ENCODE measurements at regions not wholly inside any gene's neighbourhood (a gene's known extent, or its start where the extent isn't known, plus 50 kb on each side); places are given as distances from the start of the nearest gene placed in this dataset.

DNA sequence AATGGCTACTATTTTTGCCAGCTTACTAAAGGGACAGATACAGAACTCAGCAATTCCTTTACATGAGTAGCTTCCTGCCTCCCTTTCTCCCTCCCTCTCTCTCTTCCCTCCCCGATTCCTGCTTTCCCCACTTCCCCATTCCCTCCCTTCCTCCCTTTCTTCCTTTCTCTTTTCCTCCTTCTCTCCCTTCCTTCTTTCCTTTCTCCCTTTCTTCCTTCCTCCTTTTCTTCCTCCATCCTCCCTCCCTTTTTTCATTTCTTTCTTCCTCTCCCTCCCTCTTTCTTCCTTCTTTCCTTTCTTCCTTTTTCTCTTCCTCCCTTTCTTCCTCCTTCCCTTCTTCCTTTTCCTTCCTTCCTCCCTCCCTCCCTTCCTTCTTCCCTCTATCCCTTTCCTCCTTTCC, 178.1 kb downstream of the RNF144B start:
- Mint-ChIP-seq H3K4me3 (no peak overlapping the region), H3K9me3 (no peaks in the 10 kb centered on the region), H3K4me1 (no peaks in the 10 kb centered on the region), H3K36me3 (ENCODE audit: low read depth) (no peaks in the 10 kb centered on the region), H3K27ac (no peak overlapping the region), H3K27me3 (peaks cover 20% of the 10 kb centered on the region)
- ATAC-seq (replicated peaks): no peak

DNA sequence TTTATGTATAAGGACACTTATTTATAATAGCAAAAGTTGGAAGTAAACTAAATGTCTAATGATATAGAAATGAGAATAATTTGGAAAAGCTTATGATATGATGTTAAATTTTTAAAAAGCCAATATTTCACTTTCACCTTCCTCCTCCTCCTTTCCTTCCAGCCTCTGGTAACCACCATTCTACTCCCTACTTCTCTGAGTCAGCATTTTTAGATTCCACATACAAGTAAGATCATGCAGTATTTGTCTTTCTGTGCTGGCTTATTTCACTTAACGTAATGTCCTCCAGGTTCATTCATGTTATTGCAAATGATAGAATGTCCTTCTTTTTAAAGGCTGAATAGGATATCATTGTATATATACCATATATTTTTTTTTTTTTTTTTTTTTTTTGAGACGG, 180.2 kb downstream of the RNF144B start:
- peaks cover 17% of the 10 kb centered on the region for H3K27me3 Mint-ChIP-seq
- H3K9me3 Mint-ChIP-seq: no peaks in the 10 kb centered on the region
- H3K4me1 Mint-ChIP-seq: no peaks in the 10 kb centered on the region
- ATAC-seq (replicated peaks): no peak
- H3K27ac Mint-ChIP-seq: no peak overlapping the region
- no peaks in the 10 kb centered on the region for H3K36me3 Mint-ChIP-seq (ENCODE audit: low read depth)
- H3K4me3 Mint-ChIP-seq: no peak overlapping the region

DNA sequence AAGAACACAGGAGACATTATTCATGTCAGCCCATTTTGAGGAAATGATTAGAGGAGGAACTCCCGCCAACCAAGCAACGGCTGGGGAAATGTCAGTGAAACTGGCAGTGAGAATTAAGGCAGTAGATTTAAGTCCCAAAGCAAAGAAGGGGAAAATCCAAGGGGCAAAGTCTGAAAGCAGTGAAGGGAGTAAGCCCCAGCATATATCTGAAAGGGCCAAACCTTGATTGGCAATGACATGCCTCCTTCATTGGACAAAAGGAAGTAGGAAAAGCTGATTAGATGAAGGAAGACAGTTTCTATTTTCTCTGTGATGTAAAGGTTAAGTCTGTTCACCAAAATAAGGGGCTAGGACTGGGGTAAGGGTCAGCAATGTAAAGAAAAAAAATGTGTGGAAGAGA, 190.3 kb downstream of the RNF144B start:
- Mint-ChIP-seq H3K9me3 (no peaks in the 10 kb centered on the region), H3K4me3 (no peak overlapping the region), H3K36me3 (ENCODE audit: low read depth) (no peaks in the 10 kb centered on the region), H3K27me3 (peaks cover 20% of the 10 kb centered on the region), H3K27ac (no peak overlapping the region), H3K4me1 (no peaks in the 10 kb centered on the region)
- no peak for ATAC-seq (replicated peaks)

DNA sequence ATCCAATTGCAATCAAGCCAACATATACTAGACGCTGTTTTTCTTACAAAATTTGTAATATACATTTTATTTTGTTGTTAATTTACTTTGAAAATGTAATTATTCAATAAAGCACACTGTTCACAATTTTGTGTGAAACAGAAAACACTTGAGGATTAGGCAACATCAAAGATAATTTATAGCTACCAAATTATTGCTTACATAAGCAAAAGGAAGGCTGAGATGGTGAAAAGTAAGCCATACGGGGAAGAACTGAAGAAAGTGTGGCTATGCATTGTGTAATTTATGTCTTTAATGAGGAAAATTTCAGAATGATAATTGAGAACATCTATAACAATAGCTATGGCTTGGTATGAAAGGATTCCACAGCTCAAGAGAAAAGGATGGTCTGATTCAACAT, 192.0 kb downstream of the RNF144B start:
- Mint-ChIP-seq H3K4me1 (no peaks in the 10 kb centered on the region), H3K9me3 (no peaks in the 10 kb centered on the region), H3K4me3 (no peak overlapping the region), H3K36me3 (ENCODE audit: low read depth) (no peaks in the 10 kb centered on the region), H3K27ac (no peak overlapping the region), H3K27me3 (peaks cover 27% of the 10 kb centered on the region)
- no peak for ATAC-seq (replicated peaks)

DNA sequence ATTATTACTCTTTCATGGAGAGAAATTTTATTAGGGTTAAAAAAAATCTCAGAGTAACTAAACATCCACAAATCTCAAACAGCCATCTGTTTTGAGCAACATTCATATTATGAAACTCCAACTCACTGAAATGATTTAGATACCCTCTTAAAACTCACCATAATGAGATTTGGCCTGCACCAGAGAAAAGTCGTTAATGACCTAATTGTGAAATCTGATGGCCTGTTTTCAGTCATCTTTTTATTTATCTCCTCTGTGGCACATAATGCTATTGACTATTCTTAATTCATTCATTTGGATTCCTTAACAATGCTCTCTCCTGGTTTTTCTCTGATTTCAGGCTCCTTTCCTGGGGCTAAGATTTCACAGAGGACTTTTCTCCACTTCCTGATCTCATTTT, 192.7 kb downstream of the RNF144B start:
- Mint-ChIP-seq H3K4me3 (no peak overlapping the region), H3K36me3 (ENCODE audit: low read depth) (no peaks in the 10 kb centered on the region), H3K27ac (no peak overlapping the region), H3K9me3 (no peaks in the 10 kb centered on the region), H3K4me1 (no peaks in the 10 kb centered on the region), H3K27me3 (peaks cover 22% of the 10 kb centered on the region)
- ATAC-seq (replicated peaks): no peak

DNA sequence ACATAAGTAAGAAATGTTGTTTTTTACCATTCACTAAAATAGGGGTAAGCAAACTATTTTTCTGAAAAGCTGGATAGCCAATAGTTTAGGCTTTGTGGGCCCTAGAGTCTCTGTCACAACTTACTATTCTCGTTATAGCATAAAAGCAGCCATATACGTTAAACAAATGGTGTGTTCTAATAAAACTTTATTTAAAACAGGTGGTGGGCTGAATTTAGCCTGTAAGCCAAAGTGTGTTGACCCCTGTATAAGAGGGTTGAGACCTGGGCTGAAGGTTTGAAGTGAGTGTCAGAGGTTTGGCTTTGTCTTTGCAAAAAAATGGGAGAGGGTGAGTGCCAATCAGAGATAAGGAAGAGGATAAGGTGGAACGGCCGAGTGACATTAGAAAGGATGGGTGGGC, 197.2 kb downstream of the RNF144B start:
- Mint-ChIP-seq H3K27ac (no peak overlapping the region), H3K4me3 (no peak overlapping the region), H3K27me3 (peaks cover 12% of the 10 kb centered on the region), H3K9me3 (no peaks in the 10 kb centered on the region), H3K4me1 (no peaks in the 10 kb centered on the region), H3K36me3 (ENCODE audit: low read depth) (no peaks in the 10 kb centered on the region)
- ATAC-seq (replicated peaks): no peak

DNA sequence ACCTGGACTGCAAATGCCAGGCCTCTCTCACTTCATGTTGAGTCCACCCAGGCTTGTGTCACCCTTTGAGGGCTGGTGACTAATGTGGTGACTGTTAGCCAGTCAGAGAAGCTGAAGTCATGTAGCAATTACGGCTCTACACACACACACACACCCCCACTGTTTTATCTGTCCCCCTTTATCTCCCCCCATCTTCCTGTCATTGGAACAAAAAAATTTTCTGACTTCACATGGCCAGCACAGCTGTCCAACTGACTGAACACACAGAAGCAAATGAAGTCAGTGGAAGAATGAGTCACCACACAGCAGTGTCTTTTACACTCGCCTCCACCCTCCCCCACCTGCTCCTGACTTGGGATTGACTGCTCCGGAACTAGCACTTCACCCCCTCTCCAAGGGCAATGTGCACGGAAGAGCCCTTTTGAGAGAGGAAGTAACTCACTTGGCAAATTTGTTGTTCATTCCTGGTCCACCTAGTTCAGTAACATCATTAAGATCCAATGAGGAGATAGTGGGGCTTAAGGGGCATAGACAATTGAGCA, 198.0 kb downstream of the RNF144B start:
- ATAC-seq (replicated peaks): no peak
- Mint-ChIP-seq H3K36me3 (ENCODE audit: low read depth) (no peaks in the 10 kb centered on the region), H3K27me3 (peaks cover 12% of the 10 kb centered on the region), H3K9me3 (no peaks in the 10 kb centered on the region), H3K27ac (no peak overlapping the region), H3K4me3 (no peak overlapping the region), H3K4me1 (no peaks in the 10 kb centered on the region)

DNA sequence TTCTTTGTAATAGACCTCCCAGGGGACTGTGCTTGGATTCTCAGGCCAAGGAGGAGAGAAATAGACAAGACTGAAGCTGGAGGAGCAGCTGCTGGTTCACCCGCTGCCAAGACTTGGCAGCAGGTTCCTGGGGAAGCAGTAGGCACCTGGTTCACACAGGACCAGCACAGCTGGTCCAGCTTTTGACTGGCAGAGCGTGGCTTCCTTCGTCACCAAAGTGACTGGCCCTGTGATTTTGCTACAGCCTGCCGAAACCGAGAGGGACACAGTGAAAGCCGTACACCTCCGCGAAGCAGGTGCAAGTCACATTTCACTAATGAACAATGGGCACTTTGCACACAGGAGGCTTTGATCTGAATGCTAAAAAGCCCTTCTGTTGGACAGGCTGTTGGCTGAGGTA, 199.0 kb downstream of the RNF144B start:
- H3K4me1 Mint-ChIP-seq: no peaks in the 10 kb centered on the region
- no peak overlapping the region for H3K4me3 Mint-ChIP-seq
- no peak for ATAC-seq (replicated peaks)
- peaks cover 12% of the 10 kb centered on the region for H3K27me3 Mint-ChIP-seq
- no peaks in the 10 kb centered on the region for H3K36me3 Mint-ChIP-seq (ENCODE audit: low read depth)
- no peaks in the 10 kb centered on the region for H3K9me3 Mint-ChIP-seq
- no peak overlapping the region for H3K27ac Mint-ChIP-seq

DNA sequence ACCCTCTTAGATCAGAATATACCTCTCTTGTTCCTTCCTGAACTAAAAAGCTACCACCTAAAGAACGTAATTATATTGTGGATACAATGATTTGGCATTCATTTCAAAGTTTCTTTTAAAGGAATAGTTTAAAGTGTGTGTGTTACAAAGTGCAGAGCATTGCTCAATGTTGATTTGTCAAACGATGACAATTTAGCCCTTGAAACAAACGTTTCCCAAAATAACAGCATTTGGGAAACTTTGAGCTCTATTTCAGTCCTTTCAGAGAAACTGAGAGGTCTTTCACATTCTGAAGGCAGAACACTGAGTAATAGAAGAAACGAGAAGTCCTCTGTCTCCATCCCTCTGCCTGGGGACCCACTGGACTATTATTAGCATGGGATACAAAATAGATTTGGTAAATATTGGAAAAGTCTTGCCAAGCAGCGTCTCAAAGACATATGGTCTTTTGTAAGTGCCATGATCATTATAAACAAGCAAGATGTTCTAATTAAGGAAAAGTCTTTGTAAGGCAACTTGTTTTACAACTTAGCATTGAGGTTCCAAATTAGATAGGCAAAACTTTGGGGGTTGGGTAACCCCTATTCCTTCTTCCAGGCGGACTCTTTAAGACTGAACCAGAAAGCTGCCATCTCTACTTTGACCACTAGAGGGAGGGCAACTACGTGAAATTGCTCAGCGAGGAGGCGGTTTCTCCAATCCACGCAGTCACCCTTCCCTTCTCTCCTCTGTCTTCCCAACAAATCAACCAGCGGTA, 208.8 kb downstream of the RNF144B start:
- Mint-ChIP-seq H3K4me1 (no peaks in the 10 kb centered on the region), H3K27me3 (peaks cover 16% of the 10 kb centered on the region), H3K36me3 (ENCODE audit: low read depth) (no peaks in the 10 kb centered on the region), H3K27ac (no peak overlapping the region), H3K4me3 (no peak overlapping the region), H3K9me3 (no peaks in the 10 kb centered on the region)
- ATAC-seq (replicated peaks): no peak

DNA sequence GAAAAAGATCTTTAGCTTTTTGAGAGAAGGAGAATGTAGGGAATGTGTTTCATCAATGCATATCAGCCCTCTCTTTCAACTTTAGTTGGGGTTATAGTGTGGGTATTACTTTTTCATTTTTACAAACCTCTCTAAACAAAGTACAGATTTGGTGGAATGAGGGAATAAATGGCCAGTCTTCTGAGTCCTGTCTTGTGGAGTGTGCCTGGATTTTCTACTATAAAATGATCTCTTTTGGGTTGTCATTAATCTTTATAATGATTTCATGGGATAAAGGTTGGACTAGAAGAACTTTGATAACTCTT, 209.3 kb downstream of the RNF144B start:
- Mint-ChIP-seq H3K36me3 (ENCODE audit: low read depth) (no peaks in the 10 kb centered on the region), H3K27ac (no peak overlapping the region), H3K4me3 (no peak overlapping the region), H3K9me3 (no peaks in the 10 kb centered on the region), H3K4me1 (no peaks in the 10 kb centered on the region), H3K27me3 (peaks cover 19% of the 10 kb centered on the region)
- ATAC-seq (replicated peaks): no peak

DNA sequence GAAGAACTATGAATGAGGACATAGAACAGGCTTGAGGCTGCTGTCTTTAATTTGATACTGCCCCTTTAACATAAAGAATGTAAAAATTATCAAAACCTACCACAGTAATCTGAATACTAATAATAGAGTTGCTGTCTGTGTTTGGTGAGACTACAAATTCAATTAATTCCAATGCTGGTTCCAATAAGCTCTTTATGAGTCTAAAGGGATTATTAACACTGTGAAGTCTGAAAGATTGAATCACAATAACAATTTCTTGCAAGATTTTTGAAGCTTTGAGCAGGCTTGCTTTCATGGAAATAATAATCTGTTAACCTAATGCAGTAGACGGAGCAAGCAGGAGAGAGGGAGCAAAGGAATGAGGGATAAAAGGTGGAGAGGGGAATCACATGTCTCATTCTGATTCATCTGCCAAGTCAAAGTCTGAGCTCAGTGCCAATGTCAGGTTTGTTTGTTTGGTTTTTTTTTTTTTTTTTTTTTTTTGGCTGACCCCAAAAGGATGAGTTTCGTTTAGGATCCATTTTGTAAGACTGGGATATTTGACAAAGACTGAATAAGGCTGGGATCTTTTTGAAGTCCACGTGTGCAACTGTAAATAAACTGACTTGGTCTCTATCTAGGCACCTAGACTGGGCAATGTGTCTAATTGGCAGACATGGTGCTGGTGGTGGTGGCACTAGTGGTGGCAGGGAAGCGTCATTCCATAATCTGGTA, 211.6 kb downstream of the RNF144B start:
- Mint-ChIP-seq H3K36me3 (ENCODE audit: low read depth) (no peaks in the 10 kb centered on the region), H3K9me3 (no peaks in the 10 kb centered on the region), H3K4me3 (no peak overlapping the region), H3K27ac (no peak overlapping the region), H3K27me3 (peaks cover 19% of the 10 kb centered on the region), H3K4me1 (no peaks in the 10 kb centered on the region)
- ATAC-seq (replicated peaks): no peak

DNA sequence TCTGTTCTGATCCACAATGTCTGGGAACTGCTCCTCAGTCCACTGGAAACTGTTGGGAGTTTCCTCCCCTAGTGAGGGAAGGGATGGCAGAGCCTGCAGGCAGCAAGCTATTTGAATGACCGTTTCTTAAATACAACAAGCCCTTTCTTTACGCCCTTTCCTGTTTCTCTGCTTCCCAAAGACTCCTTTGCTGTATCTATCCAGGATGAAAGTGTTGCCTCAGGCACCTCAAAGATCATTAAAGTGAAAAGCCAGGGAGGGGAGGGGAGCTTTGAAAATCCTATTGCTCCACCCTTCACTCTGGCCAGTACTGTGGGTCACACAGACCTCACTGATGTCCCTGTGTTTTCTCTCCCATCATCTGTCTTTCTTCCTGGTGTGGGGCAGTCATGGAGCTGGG, 213.1 kb downstream of the RNF144B start:
- Mint-ChIP-seq H3K4me3 (no peak overlapping the region), H3K27ac (no peak overlapping the region), H3K4me1 (no peaks in the 10 kb centered on the region), H3K27me3 (peaks cover 24% of the 10 kb centered on the region), H3K9me3 (no peaks in the 10 kb centered on the region), H3K36me3 (ENCODE audit: low read depth) (no peaks in the 10 kb centered on the region)
- ATAC-seq (replicated peaks): no peak

DNA sequence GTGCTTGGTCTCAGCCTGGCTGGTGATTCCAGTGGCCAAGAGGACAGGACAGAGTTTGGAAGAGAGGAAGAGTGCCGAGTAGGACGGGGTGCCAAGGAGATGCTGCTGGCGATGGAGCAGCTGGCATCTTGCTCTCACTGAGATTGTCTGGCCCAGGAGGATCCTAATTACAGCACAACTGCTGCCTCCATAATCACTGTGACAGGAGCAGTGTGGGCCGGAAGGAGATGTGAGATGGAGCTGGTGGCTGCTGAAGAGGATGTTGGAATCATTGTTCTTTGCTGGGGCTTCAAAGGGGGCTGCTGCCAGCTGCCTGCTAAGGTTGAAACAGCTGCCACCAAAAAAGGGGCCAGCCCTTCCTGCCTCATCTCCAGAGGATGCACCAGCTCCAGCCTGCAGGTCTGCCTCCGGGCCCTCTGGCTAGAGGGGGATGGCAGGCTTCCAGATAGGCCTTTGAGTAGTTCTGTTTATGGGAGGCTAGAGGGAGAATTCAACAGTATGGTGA, 214.4 kb downstream of the RNF144B start:
- no peaks in the 10 kb centered on the region for H3K9me3 Mint-ChIP-seq
- H3K36me3 Mint-ChIP-seq (ENCODE audit: low read depth): no peaks in the 10 kb centered on the region
- no peaks in the 10 kb centered on the region for H3K4me1 Mint-ChIP-seq
- H3K27me3 Mint-ChIP-seq: peaks cover 20% of the 10 kb centered on the region
- ATAC-seq (replicated peaks): no peak
- H3K27ac Mint-ChIP-seq: no peak overlapping the region
- no peak overlapping the region for H3K4me3 Mint-ChIP-seq

DNA sequence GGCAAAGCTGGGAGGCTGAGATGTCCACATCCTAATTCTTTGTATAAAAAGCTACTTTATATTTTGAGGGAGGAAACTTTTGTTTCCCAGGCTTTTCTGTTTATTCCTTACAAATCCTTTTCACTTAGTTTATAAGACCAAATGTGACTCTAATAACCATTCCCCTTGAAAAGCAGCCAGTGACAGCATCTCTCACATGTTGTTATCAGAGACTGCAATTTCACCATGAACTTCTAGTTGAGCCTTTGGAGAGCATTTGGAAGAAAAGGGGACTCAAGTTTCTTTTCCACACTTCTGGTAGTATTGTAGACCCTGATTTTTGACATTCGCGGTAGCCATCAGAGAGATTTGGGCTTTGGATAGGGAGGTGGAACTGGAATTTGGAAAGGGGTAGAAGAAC, 215.8 kb downstream of the RNF144B start:
- no peak for ATAC-seq (replicated peaks)
- Mint-ChIP-seq H3K9me3 (no peaks in the 10 kb centered on the region), H3K36me3 (ENCODE audit: low read depth) (no peaks in the 10 kb centered on the region), H3K4me1 (no peaks in the 10 kb centered on the region), H3K4me3 (no peak overlapping the region), H3K27me3 (peaks cover 20% of the 10 kb centered on the region), H3K27ac (no peak overlapping the region)

DNA sequence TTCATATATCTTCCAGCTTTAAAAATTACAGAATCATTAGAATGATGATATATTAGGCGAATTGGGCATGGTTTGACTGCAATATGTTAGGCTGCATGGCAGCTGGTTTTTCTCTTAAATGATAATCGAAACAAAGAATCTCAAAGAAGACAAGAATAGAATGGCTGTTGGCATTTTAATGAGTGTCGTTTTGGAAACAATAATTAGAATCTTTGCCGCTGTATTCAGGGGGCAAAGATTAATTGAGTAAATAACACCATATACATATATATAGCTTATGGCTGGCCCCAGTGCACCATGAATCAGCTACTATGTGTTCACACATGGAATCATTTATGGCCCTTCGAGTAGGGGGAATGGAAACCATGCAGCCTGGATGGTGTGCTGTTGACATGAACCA, 216.2 kb downstream of the RNF144B start:
- Mint-ChIP-seq H3K27me3 (peaks cover 20% of the 10 kb centered on the region), H3K4me3 (no peak overlapping the region), H3K36me3 (ENCODE audit: low read depth) (no peaks in the 10 kb centered on the region), H3K9me3 (no peaks in the 10 kb centered on the region), H3K27ac (no peak overlapping the region), H3K4me1 (no peaks in the 10 kb centered on the region)
- ATAC-seq (replicated peaks): no peak
